GM12891 (cell line): ENCODE measurements at regions not wholly inside any gene's neighbourhood (a gene's known extent, or its start where the extent isn't known, plus 50 kb on each side); places are given as distances from the start of the nearest gene placed in this dataset.
A peak's percentile ranks its signal among the peaks of the same experiment; 100 is the strongest.

Experiments
- DNase-seq: peaks from one replicate; pipeline ENCODE4 v3.0.0; 2011; ENCODE audit warnings: low spot score; ENCODE audit not compliant: insufficient read length
- FAIRE-seq: peaks from 2 replicates; lab custom pipeline; 2011; peaks lifted over from hg19 to GRCh38; lab: Jason Lieb, UNC
- PAX5 ChIP-seq: IDR thresholded peaks from 2 replicates; pipeline ENCODE4 v1.6.1; 2011; ENCODE audit warnings: low read length, moderate library complexity, mild to moderate bottlenecking; ENCODE audit not compliant: insufficient read depth, severe bottlenecking
- POLR2A ChIP-seq: IDR thresholded peaks from 2 replicates; pipeline ENCODE4 v1.6.1; 2011; ENCODE audit warnings: low read depth, low read length, control low read depth
- POLR2AphosphoS5 ChIP-seq: IDR thresholded peaks from 2 replicates; pipeline ENCODE4 v1.6.1; 2011; ENCODE audit warnings: low read depth, low read length, control low read depth
- POU2F2 ChIP-seq: IDR thresholded peaks from 2 replicates; pipeline ENCODE4 v1.6.1; 2011; ENCODE audit warnings: low read depth, mild to moderate bottlenecking, control low read depth, low read length, moderate library complexity
- SPI1 ChIP-seq: IDR thresholded peaks from 2 replicates; pipeline ENCODE4 v1.6.1; 2011; ENCODE audit warnings: low read depth, low read length, control low read depth
- TAF1 ChIP-seq: IDR thresholded peaks from 2 replicates; pipeline ENCODE4 v1.6.1; 2011; ENCODE audit warnings: low read depth, low read length, control low read depth

DNA sequence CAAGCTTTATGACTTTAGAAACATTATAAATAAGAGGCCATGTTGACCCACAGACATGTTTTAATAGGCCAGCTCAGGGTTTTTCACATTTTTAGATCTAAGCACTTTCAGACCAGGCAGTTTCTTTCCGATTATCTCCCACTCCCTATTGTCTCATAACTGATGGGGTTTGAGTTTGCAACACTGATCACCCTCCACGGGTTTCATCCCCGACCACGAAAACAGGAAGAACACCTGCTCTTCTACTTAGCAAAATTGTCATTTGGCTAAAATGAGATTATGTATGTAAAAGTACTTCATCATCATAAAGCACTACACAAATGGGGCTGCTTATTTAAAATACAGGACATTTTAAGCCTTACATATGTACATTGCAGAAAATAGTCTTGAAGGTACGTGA is 407.9 kb downstream of the HNRNPD start:
- no peak for TF ChIP-seq SPI1
- no peak for TF ChIP-seq POLR2AphosphoS5
- TF ChIP-seq TAF1 = no peak
- no peak for TF ChIP-seq PAX5
- TF ChIP-seq POLR2A = no peak
- TF ChIP-seq POU2F2 = no peak
- no peak for DNase-seq
- FAIRE-seq = no peak

DNA sequence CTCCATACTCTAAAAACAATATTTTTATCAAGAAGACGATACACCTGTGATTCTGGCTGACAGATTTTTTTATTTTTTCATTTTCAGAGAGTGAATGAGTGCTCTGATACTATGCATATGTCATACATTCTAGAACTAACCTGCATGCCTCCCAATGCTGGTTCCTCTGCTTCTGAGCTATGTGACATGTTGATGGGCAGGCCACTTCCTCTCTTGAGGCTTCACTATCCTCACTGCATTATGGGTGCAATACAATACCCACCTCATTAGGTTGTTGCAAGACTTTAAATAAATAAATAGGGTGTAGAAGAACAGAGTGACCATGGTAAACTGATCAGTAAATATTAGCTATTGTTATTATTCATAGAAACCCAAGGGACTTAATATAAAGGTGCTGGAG is 408.3 kb downstream of the HNRNPD start:
- DNase-seq (no peak), FAIRE-seq (no peak)
- TF ChIP-seq PAX5 (no peak), SPI1 (peak; percentile 42), POU2F2 (no peak), POLR2AphosphoS5 (no peak), TAF1 (no peak), POLR2A (no peak)

DNA sequence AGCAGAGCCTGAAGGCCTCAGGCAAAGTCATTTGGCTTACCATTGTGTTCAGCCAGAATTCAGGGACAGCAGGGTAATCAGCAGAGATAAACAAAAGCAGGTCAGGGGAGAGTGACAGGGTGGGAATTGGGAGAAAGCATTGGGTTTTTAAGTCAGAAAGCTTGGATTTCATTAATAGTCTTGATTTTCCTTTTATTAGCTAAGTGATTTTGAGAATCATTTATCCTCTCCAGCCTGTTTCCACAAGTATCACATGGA is 410.1 kb downstream of the HNRNPD start:
- no peak for FAIRE-seq
- no peak for TF ChIP-seq PAX5
- no peak for TF ChIP-seq SPI1
- TF ChIP-seq POLR2AphosphoS5 = no peak
- DNase-seq = no peak

DNA sequence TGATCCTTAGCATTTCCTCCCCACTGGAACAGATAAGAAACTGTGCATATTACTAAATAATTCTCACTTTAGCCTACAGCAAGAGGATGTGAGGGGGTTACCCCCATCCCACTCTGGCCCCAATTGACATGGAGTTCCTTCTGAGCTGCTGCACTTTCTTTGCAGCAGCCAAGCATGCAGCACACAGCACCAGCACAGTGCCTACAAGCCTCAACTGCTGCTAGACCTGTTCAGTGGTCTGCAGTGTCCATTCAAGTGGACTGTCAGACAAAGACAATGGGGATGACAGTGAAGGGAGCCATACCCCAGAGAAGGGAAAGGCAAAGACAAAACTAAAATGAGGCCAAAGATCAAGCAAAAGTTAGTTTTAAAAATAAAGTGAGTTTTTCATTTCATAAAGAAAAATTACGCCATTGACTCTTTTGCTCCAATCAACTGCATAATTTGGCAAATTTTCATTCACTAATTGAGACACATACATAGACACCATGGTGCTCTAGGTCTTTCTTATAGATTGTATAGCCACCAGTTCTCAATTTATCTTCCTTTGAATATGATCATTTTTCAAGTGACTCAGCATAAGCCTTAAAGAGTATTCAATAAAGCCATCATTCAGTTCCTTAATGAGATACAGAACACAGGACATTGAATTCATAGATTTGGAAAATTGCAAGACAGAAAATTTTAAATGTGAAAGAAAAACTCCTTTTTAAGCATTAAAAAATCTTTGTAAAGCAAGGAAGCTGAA is 410.6 kb downstream of the HNRNPD start:
- no peak for TF ChIP-seq TAF1
- no peak for TF ChIP-seq POU2F2
- TF ChIP-seq POLR2AphosphoS5 = no peak
- TF ChIP-seq POLR2A = no peak
- no peak for TF ChIP-seq SPI1
- no peak for TF ChIP-seq PAX5
- no peak for DNase-seq
- FAIRE-seq = no peak

DNA sequence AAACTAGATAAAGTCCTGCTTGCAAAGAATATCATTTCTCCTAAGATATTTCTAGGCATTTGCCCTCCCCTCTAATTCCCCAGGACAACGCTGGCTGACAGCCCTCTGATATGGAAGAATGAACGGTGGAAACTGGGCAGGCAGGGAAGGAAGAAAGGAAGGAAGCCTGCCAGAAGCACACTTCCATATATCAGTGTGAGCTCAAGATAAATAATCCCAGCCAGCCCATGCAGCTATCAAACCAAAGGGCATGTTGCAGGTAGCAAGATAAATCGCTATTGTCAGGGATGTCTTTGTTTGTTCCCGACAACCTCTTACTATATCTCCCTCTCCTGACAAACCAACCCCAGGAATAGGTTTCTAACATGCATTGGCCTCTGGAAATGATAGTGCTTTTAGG is 412.8 kb downstream of the HNRNPD start:
- no peak for FAIRE-seq
- no peak for TF ChIP-seq POU2F2
- TF ChIP-seq POLR2AphosphoS5 = no peak
- TF ChIP-seq TAF1 = no peak
- TF ChIP-seq PAX5 = no peak
- no peak for TF ChIP-seq SPI1
- no peak for TF ChIP-seq POLR2A
- no peak for DNase-seq

DNA sequence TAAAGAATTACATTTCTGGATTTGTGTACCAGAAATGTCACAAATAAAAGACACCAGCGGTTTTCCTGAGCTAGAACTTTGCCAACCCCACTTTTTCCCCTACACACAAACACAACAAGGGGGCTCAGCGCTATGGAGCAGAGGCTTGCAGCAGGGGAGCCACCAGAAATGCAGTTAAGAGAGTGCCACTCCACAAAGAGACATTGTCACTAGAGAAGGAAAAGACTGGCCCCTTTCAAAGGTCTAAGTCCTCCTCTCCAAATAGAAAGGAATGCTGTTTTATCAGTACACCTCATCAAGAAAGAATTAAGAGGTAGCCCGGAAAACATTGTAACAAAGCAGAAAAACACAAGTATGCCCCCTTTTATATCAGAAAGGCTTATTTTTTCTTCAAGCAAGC is 419.5 kb downstream of the HNRNPD start:
- DNase-seq (no peak), FAIRE-seq (no peak)
- TF ChIP-seq SPI1 = no peak
- TF ChIP-seq POU2F2 = no peak
- no peak for TF ChIP-seq POLR2AphosphoS5
- TF ChIP-seq TAF1 = no peak
- TF ChIP-seq POLR2A = no peak
- TF ChIP-seq PAX5 = no peak

DNA sequence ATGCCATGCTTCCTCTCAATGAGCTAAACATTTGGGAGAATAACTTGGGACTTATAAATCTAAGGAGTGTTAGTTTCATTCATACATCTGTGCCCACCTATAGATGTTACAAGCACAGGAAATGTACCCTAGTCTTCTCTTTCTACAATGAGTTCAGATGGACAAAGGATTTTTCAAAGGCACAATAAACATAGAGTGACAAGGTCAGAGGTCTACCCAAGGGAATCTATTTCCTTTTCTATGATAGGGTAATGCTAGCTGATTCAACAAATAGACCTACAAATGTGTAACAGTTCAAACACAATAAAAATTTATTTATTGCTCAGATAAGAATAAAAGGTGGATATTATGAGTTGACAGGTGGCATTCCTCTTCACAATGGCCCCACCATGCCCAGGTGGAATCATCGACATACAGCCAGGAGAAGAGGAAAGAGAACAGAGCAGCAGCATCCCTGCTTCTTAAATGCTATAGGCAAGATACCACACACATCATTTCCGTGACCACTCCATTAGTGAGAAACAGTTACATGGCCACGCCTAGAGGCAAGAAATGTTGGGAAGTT is 421.8 kb downstream of the HNRNPD start:
- DNase-seq (no peak), FAIRE-seq (no peak)
- TF ChIP-seq SPI1 (no peak), POLR2AphosphoS5 (no peak), TAF1 (no peak), PAX5 (no peak), POLR2A (no peak)

DNA sequence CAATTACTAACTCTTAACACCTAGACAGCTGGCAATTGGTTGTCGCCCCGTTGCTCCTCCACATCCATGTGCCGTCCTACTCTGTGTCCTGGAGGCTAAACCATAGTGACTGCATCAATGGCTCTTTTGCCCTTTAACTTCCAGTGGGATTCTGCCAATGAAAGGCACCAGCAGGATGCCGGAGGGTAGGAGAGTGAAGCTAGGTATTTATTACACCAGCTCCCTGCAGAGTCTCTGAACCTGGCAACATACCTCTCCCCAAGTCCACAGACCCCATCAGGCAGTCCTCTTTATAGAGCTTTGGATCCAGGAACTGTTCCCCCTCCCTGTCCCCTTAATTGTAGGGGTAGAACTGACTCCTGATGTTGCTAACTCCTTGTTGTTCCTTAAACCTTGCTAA is 426.8 kb downstream of the HNRNPD start:
- TF ChIP-seq TAF1 (no peak), POU2F2 (no peak), POLR2A (no peak), PAX5 (no peak), POLR2AphosphoS5 (no peak), SPI1 (no peak)
- no peak for DNase-seq
- no peak for FAIRE-seq

DNA sequence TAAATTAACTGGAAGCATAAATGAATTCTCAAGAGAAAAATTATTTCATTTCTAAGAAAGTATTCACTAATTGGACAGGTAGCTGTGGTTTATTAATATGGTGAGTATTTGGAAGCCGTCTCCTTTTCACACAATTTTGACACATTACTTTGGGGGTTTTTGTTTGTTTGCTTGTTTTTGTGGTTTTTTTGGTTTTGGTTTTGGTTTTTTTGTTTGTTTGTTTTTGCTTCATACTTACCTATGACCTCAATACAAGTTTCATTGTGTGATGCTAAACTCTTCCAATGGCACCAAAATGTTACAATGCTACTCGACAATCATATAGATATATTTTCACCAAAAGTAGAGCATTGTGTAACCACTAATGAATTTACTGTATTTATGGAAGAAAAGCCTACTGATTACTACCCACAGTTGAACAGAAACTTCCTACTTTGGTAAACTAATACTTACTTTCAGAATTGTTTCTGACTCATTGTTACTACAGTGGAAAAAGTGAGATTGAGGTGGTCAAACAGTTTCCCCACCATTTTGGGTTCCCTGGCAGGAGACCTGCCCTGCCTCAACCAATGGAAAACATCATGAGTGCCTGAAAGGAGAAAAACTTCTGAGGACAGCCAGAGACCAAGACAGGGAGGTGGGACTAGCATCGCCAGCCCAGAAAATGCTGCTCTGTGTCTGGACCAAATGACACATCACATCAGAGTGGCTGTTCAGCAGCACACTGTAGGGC is 443.1 kb downstream of the HNRNPD start:
- DNase-seq = no peak
- TF ChIP-seq POLR2AphosphoS5 = no peak
- no peak for TF ChIP-seq TAF1
- no peak for TF ChIP-seq POLR2A
- no peak for TF ChIP-seq POU2F2
- TF ChIP-seq PAX5 = no peak
- TF ChIP-seq SPI1 = no peak
- FAIRE-seq = no peak

DNA sequence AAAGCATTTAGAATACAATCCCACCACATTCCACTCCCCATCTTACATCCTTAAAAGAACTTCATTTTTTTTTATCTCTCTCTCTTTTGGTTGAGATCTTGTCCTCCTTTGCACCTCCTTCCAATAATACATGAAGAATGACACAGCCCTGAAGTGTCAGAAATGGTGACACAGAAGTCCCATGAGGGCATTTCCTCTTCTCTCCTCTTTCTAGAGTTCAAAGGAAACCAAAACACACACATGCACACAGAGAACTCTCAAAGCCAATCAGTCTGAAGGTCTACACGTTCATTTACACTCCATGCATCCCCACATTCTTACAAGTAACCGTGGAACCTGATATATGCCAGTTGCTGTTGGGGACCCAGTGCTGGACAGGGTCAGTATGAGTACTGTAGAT is 450.7 kb downstream of the HNRNPD start:
- no peak for DNase-seq
- FAIRE-seq = no peak
- TF ChIP-seq TAF1 = no peak
- no peak for TF ChIP-seq POLR2A
- TF ChIP-seq SPI1 = no peak
- no peak for TF ChIP-seq PAX5

DNA sequence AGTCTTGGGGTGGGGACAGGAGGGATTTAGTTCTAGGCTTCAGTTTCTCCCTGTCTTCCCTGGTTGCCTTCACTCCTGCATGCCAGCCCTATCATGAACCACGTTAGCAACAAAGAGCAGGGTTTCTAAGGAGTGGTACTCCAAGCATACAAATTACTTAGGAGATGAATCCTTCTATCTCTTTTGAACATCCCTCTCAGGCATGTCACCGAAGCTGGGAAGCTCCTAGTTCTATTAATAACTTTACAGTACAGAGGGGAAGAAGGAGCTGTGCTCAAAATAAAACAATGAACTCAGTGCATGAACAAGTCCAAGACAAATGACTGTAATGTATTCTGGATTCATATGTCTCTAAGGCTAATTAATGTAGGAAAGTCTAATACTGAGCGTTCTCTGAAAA is 450.6 kb upstream of the RASGEF1B start:
- FAIRE-seq (no peak), DNase-seq (no peak)
- TF ChIP-seq POLR2AphosphoS5 (no peak), PAX5 (no peak), POLR2A (no peak), TAF1 (no peak), POU2F2 (no peak), SPI1 (no peak)
